Loucy (cell line): ENCODE measurements at regions not wholly inside any gene's neighbourhood (a gene's known extent, or its start where the extent isn't known, plus 50 kb on each side); places are given as distances from the start of the nearest gene placed in this dataset.

Experiments
- H2AFZ ChIP-seq: fragments of 200-600 bp; sonication (generic); 2 replicates; pipeline ENCODE4 v1.6.0; 2016; ENCODE audit warnings: antibody characterized with exemption, mild to moderate bottlenecking, low read length, moderate library complexity
- H3F3A ChIP-seq: fragments of 200-600 bp; 2 replicates; pipeline ENCODE4 v1.6.0; 2016; ENCODE audit warnings: antibody characterized with exemption, low read depth, mild to moderate bottlenecking
- H3K27me3 ChIP-seq: fragments of 200-600 bp; sonication (generic); 2 replicates; pipeline ENCODE4 v1.6.1; 2014; ENCODE audit warnings: low read length, mild to moderate bottlenecking; ENCODE audit not compliant: insufficient read depth, poor library complexity, severe bottlenecking
- H3K36me3 ChIP-seq: fragments of 200-600 bp; sonication (generic); 2 replicates; pipeline ENCODE4 v1.6.1; 2016; ENCODE audit warnings: low read length; ENCODE audit not compliant: insufficient read depth
- H3K4me1 ChIP-seq: fragments of 200-600 bp; sonication (generic); 2 replicates; pipeline ENCODE4 v1.5.1; 2014; ENCODE audit warnings: low read length, mild to moderate bottlenecking; ENCODE audit not compliant: insufficient read depth, poor library complexity, severe bottlenecking
- H3K4me2 ChIP-seq: fragments of 200-600 bp; sonication (generic); 2 replicates; pipeline ENCODE4 v1.6.0; 2014; ENCODE audit warnings: antibody characterized with exemption, low read length, low read depth, mild to moderate bottlenecking; ENCODE audit not compliant: poor library complexity, severe bottlenecking
- H3K4me3 ChIP-seq: fragments of 200-600 bp; sonication (generic); 2 replicates; pipeline ENCODE4 v1.5.1; 2014; ENCODE audit warnings: low read length, mild to moderate bottlenecking, mixed read lengths; ENCODE audit not compliant: poor library complexity, severe bottlenecking
- H3K79me2 ChIP-seq: fragments of 200-600 bp; sonication (generic); 2 replicates; pipeline ENCODE4 v1.6.1; 2014; ENCODE audit warnings: low read length; ENCODE audit not compliant: insufficient read depth
- H3K9ac ChIP-seq: fragments of 200-600 bp; sonication (generic); 2 replicates; pipeline ENCODE4 v1.6.0; 2014; ENCODE audit warnings: mild to moderate bottlenecking, low read depth, low read length, moderate library complexity; ENCODE audit not compliant: poor library complexity, severe bottlenecking
- H3K9me2 ChIP-seq: fragments of 200-600 bp; sonication (generic); replicated peaks from 2 replicates; pipeline ENCODE4 v1.6.1; 2016; ENCODE audit warnings: low read depth, low read length, mixed read lengths
- H3K9me3 ChIP-seq: fragments of 200-600 bp; sonication (generic); 2 replicates; pipeline ENCODE4 v1.6.1; 2014; ENCODE audit warnings: mild to moderate bottlenecking, antibody characterized with exemption, low read length, low read depth; ENCODE audit not compliant: insufficient read depth
- H4K20me1 ChIP-seq: fragments of 200-600 bp; sonication (generic); 2 replicates; pipeline ENCODE4 v1.6.0; 2014; ENCODE audit warnings: antibody characterized with exemption, low read length, mild to moderate bottlenecking; ENCODE audit not compliant: insufficient read depth, poor library complexity, severe bottlenecking
- EZH2phosphoT487 ChIP-seq: fragments of 200-600 bp; IDR thresholded peaks from 2 replicates; pipeline ENCODE4 v1.6.1; 2018; ENCODE audit warnings: antibody characterized with exemption, mild to moderate bottlenecking, moderate library complexity, borderline replicate concordance
- TF ChIP-seq, protein P1 (sequence below): fragments of 200-600 bp; sonication (generic); conservative IDR thresholded peaks from 2 replicates; pipeline ENCODE4 v1.5.1; 2014; ENCODE audit warnings: mild to moderate bottlenecking, antibody characterized with exemption, low read length

DNA sequence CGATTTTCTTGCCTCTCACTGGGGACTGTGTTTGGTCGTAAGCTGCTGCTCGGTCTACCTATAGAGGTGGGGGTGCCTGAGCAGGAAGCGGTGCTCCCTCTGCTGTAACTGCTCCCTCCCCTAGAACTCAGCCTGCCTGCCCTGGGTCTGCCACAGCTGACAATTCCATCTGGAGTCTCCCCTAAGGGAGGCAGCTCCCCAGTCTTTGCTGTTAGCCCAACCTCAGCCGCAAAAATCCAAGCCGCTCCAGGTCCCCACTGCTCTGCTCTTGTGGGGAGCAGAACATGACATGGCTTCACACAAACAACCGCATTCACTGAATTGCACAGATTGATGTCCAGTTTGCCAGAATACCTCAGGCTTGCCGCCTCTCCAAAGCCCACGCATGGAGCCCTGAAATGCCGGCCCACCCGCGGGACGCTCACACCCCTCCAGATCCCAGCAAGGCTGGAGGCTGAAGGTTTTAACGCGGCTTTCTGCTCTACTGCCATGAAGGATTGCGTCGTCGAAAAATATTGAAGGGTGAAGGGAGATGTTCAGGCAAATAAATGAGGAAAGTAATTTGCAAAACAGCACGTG lies 221.5 kb upstream of the FOXF1 start:
- Histone ChIP-seq H3K4me1 (no peaks in the 10 kb centered on the region), H3K27me3 (no peaks in the 10 kb centered on the region), H4K20me1 (no peaks in the 10 kb centered on the region), H3K36me3 (no peaks in the 10 kb centered on the region), H2AFZ (no peak overlapping the region), H3K4me2 (no peak overlapping the region), H3F3A (no peaks in the 10 kb centered on the region), H3K9me3 (no peaks in the 10 kb centered on the region), H3K9me2 (no peaks in the 10 kb centered on the region), H3K9ac (no peak overlapping the region), H3K79me2 (no peaks in the 10 kb centered on the region), H3K4me3 (no peak overlapping the region)
- TF ChIP-seq, protein P1, sequence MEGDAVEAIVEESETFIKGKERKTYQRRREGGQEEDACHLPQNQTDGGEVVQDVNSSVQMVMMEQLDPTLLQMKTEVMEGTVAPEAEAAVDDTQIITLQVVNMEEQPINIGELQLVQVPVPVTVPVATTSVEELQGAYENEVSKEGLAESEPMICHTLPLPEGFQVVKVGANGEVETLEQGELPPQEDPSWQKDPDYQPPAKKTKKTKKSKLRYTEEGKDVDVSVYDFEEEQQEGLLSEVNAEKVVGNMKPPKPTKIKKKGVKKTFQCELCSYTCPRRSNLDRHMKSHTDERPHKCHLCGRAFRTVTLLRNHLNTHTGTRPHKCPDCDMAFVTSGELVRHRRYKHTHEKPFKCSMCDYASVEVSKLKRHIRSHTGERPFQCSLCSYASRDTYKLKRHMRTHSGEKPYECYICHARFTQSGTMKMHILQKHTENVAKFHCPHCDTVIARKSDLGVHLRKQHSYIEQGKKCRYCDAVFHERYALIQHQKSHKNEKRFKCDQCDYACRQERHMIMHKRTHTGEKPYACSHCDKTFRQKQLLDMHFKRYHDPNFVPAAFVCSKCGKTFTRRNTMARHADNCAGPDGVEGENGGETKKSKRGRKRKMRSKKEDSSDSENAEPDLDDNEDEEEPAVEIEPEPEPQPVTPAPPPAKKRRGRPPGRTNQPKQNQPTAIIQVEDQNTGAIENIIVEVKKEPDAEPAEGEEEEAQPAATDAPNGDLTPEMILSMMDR: no peak
- no peak for TF ChIP-seq EZH2phosphoT487

DNA sequence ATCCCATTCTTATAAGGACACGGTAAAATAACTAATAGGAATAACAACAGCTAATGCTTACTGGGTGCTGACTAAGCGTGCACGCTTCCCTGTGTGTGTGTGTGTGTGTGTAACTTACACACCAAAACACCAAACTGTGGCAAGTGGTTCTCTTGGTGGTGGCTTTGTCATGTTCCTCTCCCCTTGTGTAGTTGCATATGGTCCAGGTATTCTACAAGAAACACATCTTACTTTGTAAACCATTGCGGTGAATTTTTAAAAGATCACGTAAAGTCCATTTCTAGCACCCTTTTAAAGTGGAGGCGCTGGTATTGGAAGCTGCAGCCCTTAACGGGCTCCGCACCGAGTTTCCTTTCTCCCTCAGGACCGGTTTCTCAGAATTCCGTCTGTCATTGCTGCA lies 221.0 kb upstream of the FOXF1 start:
- no peaks in the 10 kb centered on the region for H3K27me3 ChIP-seq
- no peaks in the 10 kb centered on the region for H3K4me1 ChIP-seq
- H2AFZ ChIP-seq: no peak overlapping the region
- H3K4me3 ChIP-seq: no peak overlapping the region
- no peaks in the 10 kb centered on the region for H4K20me1 ChIP-seq
- TF ChIP-seq, protein P1: no peak
- TF ChIP-seq EZH2phosphoT487: no peak
- no peaks in the 10 kb centered on the region for H3K36me3 ChIP-seq
- H3K9me3 ChIP-seq: no peaks in the 10 kb centered on the region
- no peak overlapping the region for H3K9ac ChIP-seq
- H3K9me2 ChIP-seq: no peaks in the 10 kb centered on the region
- no peaks in the 10 kb centered on the region for H3K79me2 ChIP-seq
- no peaks in the 10 kb centered on the region for H3F3A ChIP-seq
- H3K4me2 ChIP-seq: no peak overlapping the region

DNA sequence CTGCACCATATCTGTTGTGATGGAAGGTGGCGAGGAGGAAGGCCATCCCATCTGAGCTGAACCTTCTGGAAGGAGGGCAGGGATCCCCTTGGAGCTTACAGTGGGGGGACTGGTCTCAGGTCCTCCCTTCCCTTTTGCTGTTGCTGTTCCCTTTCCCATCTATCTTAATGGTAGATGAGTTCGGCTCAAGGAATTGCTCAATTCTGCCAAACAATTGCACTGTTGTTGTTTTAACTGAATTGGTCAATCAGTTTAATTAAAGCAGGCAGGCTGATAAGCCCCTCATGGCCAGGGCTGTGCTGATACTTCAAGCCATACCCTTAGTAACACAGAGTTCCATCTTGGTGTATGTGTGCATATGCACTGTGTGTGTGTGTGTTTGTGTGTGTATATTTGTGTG lies 220.4 kb upstream of the FOXF1 start:
- Histone ChIP-seq H2AFZ (no peak overlapping the region), H3K4me3 (no peak overlapping the region), H3K9me3 (no peaks in the 10 kb centered on the region), H3K9me2 (no peaks in the 10 kb centered on the region), H3K9ac (no peak overlapping the region), H3K27me3 (no peaks in the 10 kb centered on the region), H3K4me2 (no peak overlapping the region), H3K4me1 (no peaks in the 10 kb centered on the region), H3K36me3 (no peaks in the 10 kb centered on the region), H3F3A (no peaks in the 10 kb centered on the region), H4K20me1 (no peaks in the 10 kb centered on the region), H3K79me2 (no peaks in the 10 kb centered on the region)
- TF ChIP-seq EZH2phosphoT487: no peak
- TF ChIP-seq, protein P1: no peak
